ENCODE measurements at regions not wholly inside any gene's neighbourhood (a gene's known extent, or its start where the extent isn't known, plus 50 kb on each side); places are given as distances from the start of the nearest gene placed in this dataset.

GRCh38 chr11:30811226-30811755, 225.1 kb upstream of the MPPED2 start:
- Mint-ChIP-seq H3K27me3 (no peaks in the 10 kb centered on the region), H3K4me3 (no peak overlapping the region), H3K27ac (no peak overlapping the region), H3K9me3 (peaks cover 0 to 3% (median 2%) of the 10 kb centered on the region in 3 donors), H3K4me1 (no peaks in the 10 kb centered on the region), H3K36me3 (no peaks in the 10 kb centered on the region)

- no peak overlapping the region for H3K4me3 Mint-ChIP-seq
- no peaks in the 10 kb centered on the region for H3K36me3 Mint-ChIP-seq
- H3K4me1 Mint-ChIP-seq = no peaks in the 10 kb centered on the region
- H3K27ac Mint-ChIP-seq = no peak overlapping the region
- no peaks in the 10 kb centered on the region for H3K27me3 Mint-ChIP-seq
- peaks cover 0 to 3% (median 2%) of the 10 kb centered on the region in 3 donors for H3K9me3 Mint-ChIP-seq
These were observed 224.0 kb upstream of the MPPED2 start for GRCh38 chr11:30810116-30810515.

GRCh38 chr11:30801357-30801756, 215.2 kb upstream of the MPPED2 start:
- Mint-ChIP-seq H3K36me3 (no peaks in the 10 kb centered on the region), H3K9me3 (peaks cover 0 to 2% (median 2%) of the 10 kb centered on the region in 3 donors), H3K27me3 (peaks cover 2% of the 10 kb centered on the region), H3K4me1 (no peaks in the 10 kb centered on the region), H3K4me3 (no peak overlapping the region), H3K27ac (no peak overlapping the region)

GRCh38 chr11:30800904-30801303, 214.8 kb upstream of the MPPED2 start:
- no peak overlapping the region for H3K4me3 Mint-ChIP-seq
- H3K27ac Mint-ChIP-seq = no peak overlapping the region
- H3K27me3 Mint-ChIP-seq = peaks cover 2% of the 10 kb centered on the region
- peaks cover 0 to 2% (median 2%) of the 10 kb centered on the region in 3 donors for H3K9me3 Mint-ChIP-seq
- no peaks in the 10 kb centered on the region for H3K36me3 Mint-ChIP-seq
- no peaks in the 10 kb centered on the region for H3K4me1 Mint-ChIP-seq

- H3K9me3 Mint-ChIP-seq = peaks cover 0 to 2% (median 2%) of the 10 kb centered on the region in 3 donors
- no peaks in the 10 kb centered on the region for H3K36me3 Mint-ChIP-seq
- no peaks in the 10 kb centered on the region for H3K4me1 Mint-ChIP-seq
- no peak overlapping the region for H3K4me3 Mint-ChIP-seq
- peak overlapping the region in 1 of 3 donors; percentile 54 for H3K27ac Mint-ChIP-seq
- peaks cover 2% of the 10 kb centered on the region for H3K27me3 Mint-ChIP-seq
These were observed 212.5 kb upstream of the MPPED2 start for GRCh38 chr11:30798547-30799236.

- Mint-ChIP-seq H3K9me3 (peaks cover 0 to 4% (median 3%) of the 10 kb centered on the region in 3 donors), H3K36me3 (no peaks in the 10 kb centered on the region), H3K4me1 (peaks cover 0 to 1% (median 0%) of the 10 kb centered on the region in 3 donors), H3K27ac (no peak overlapping the region), H3K27me3 (no peaks in the 10 kb centered on the region), H3K4me3 (no peak overlapping the region)
These were observed 203.1 kb upstream of the MPPED2 start for GRCh38 chr11:30789270-30789669.

GRCh38 chr11:30788849-30789248, 202.7 kb upstream of the MPPED2 start:
- H3K36me3 Mint-ChIP-seq = no peaks in the 10 kb centered on the region
- H3K4me3 Mint-ChIP-seq = no peak overlapping the region
- H3K27me3 Mint-ChIP-seq = no peaks in the 10 kb centered on the region
- H3K27ac Mint-ChIP-seq = no peak overlapping the region
- H3K4me1 Mint-ChIP-seq = peaks cover 0 to 1% (median 0%) of the 10 kb centered on the region in 3 donors
- H3K9me3 Mint-ChIP-seq = peaks cover 0 to 4% (median 3%) of the 10 kb centered on the region in 3 donors

GRCh38 chr11:30786256-30787110, 200.3 kb upstream of the MPPED2 start:
- Mint-ChIP-seq H3K27ac (no peak overlapping the region), H3K27me3 (no peaks in the 10 kb centered on the region)

GRCh38 chr11:30778596-30778995, 192.4 kb upstream of the MPPED2 start:
- H3K9me3 Mint-ChIP-seq = peaks cover 0 to 2% (median 0%) of the 10 kb centered on the region in 3 donors
- no peaks in the 10 kb centered on the region for H3K36me3 Mint-ChIP-seq
- peaks cover 0 to 2% (median 0%) of the 10 kb centered on the region in 3 donors for H3K4me1 Mint-ChIP-seq
- no peak overlapping the region for H3K4me3 Mint-ChIP-seq
- no peaks in the 10 kb centered on the region for H3K27me3 Mint-ChIP-seq
- no peak overlapping the region for H3K27ac Mint-ChIP-seq

More at GRCh38 chr11:30786256-30787110, 200.3 kb upstream of the MPPED2 start:
- peaks cover 0 to 1% (median 0%) of the 10 kb centered on the region in 3 donors for H3K4me1 Mint-ChIP-seq
- peaks cover 0 to 4% (median 3%) of the 10 kb centered on the region in 3 donors for H3K9me3 Mint-ChIP-seq
- H3K4me3 Mint-ChIP-seq = no peak overlapping the region
- no peaks in the 10 kb centered on the region for H3K36me3 Mint-ChIP-seq

GRCh38 chr11:30775233-30775522, 189.0 kb upstream of the MPPED2 start:
- Mint-ChIP-seq H3K27ac (no peak overlapping the region), H3K9me3 (peaks cover 0 to 4% (median 2%) of the 10 kb centered on the region in 3 donors), H3K27me3 (no peaks in the 10 kb centered on the region), H3K4me3 (no peak overlapping the region), H3K36me3 (peaks cover 2% of the 10 kb centered on the region), H3K4me1 (peaks cover 0 to 2% (median 0%) of the 10 kb centered on the region in 3 donors)

- no peak overlapping the region for H3K4me3 Mint-ChIP-seq
- peaks cover 0 to 4% (median 3%) of the 10 kb centered on the region in 3 donors for H3K9me3 Mint-ChIP-seq
- peaks cover 2% of the 10 kb centered on the region for H3K36me3 Mint-ChIP-seq
- peaks cover 0 to 2% (median 0%) of the 10 kb centered on the region in 3 donors for H3K4me1 Mint-ChIP-seq
- H3K27me3 Mint-ChIP-seq = no peaks in the 10 kb centered on the region
- H3K27ac Mint-ChIP-seq = no peak overlapping the region
These were observed 188.5 kb upstream of the MPPED2 start for GRCh38 chr11:30774496-30775232.

GRCh38 chr11:30772908-30773307, 186.8 kb upstream of the MPPED2 start:
- Mint-ChIP-seq H3K4me3 (no peak overlapping the region), H3K36me3 (peaks cover 2% of the 10 kb centered on the region), H3K27me3 (no peaks in the 10 kb centered on the region), H3K27ac (no peak overlapping the region), H3K9me3 (peaks cover 0 to 4% (median 3%) of the 10 kb centered on the region in 3 donors), H3K4me1 (no peaks in the 10 kb centered on the region)

- Mint-ChIP-seq H3K9me3 (peaks cover 0 to 12% (median 2%) of the 10 kb centered on the region in 3 donors), H3K4me1 (peaks cover 0 to 4% (median 0%) of the 10 kb centered on the region in 3 donors), H3K27ac (no peak overlapping the region), H3K36me3 (peaks cover 2% of the 10 kb centered on the region), H3K4me3 (no peak overlapping the region), H3K27me3 (peaks cover 2% of the 10 kb centered on the region)
These were observed 177.8 kb upstream of the MPPED2 start for GRCh38 chr11:30763951-30764350.

GRCh38 chr11:30762188-30762587, 176.0 kb upstream of the MPPED2 start:
- peaks cover 2% of the 10 kb centered on the region for H3K36me3 Mint-ChIP-seq
- no peak overlapping the region for H3K27ac Mint-ChIP-seq
- peaks cover 0 to 12% (median 2%) of the 10 kb centered on the region in 3 donors for H3K9me3 Mint-ChIP-seq
- H3K4me3 Mint-ChIP-seq = no peak overlapping the region
- peaks cover 2% of the 10 kb centered on the region for H3K27me3 Mint-ChIP-seq
- peaks cover 0 to 3% (median 0%) of the 10 kb centered on the region in 3 donors for H3K4me1 Mint-ChIP-seq

- H3K27ac Mint-ChIP-seq = no peak overlapping the region
- no peaks in the 10 kb centered on the region for H3K4me1 Mint-ChIP-seq
- no peaks in the 10 kb centered on the region for H3K27me3 Mint-ChIP-seq
- peaks cover 0 to 12% (median 2%) of the 10 kb centered on the region in 3 donors for H3K9me3 Mint-ChIP-seq
- no peaks in the 10 kb centered on the region for H3K36me3 Mint-ChIP-seq
- no peak overlapping the region for H3K4me3 Mint-ChIP-seq
These were observed 174.2 kb upstream of the MPPED2 start for GRCh38 chr11:30760345-30760744.

Data from IgD-negative memory B cell (primary cell).